ENCODE measurements at regions not wholly inside any gene's neighbourhood (a gene's known extent, or its start where the extent isn't known, plus 50 kb on each side); places are given as distances from the start of the nearest gene placed in this dataset.

DNA sequence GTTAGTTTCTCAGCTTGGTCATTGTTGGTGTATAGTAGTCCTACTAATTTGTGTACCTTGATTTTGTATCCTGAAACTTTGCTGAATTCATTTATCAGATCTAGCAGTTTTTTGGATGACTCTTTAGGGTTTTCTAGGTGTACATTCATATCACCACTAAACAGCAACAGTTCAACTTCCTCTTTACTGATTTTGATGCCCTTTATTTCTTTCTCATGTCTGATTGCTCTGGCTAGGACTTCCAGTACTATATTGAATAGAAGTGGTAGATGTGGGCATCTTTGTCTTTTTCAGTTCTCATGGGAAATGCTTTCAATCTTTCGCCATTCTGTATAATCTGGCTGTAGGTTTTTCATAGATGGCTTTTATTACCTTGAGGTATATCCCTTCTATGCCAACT, 61.3 kb upstream of the HEY2 start:
- no peaks in the 10 kb centered on the region for H3K4me1 Mint-ChIP-seq (ENCODE audit: low read depth)
- H3K4me3 Mint-ChIP-seq = no peak overlapping the region
- POLR2A ChIA-PET = no interaction called here
- CTCF ChIA-PET = no interaction called here
- TF ChIP-seq, protein P1, sequence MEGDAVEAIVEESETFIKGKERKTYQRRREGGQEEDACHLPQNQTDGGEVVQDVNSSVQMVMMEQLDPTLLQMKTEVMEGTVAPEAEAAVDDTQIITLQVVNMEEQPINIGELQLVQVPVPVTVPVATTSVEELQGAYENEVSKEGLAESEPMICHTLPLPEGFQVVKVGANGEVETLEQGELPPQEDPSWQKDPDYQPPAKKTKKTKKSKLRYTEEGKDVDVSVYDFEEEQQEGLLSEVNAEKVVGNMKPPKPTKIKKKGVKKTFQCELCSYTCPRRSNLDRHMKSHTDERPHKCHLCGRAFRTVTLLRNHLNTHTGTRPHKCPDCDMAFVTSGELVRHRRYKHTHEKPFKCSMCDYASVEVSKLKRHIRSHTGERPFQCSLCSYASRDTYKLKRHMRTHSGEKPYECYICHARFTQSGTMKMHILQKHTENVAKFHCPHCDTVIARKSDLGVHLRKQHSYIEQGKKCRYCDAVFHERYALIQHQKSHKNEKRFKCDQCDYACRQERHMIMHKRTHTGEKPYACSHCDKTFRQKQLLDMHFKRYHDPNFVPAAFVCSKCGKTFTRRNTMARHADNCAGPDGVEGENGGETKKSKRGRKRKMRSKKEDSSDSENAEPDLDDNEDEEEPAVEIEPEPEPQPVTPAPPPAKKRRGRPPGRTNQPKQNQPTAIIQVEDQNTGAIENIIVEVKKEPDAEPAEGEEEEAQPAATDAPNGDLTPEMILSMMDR (IDR thresholded peaks at IDR 0.05) = no peak
- no peak for ATAC-seq
- no peaks in the 10 kb centered on the region for H3K36me3 Mint-ChIP-seq (ENCODE audit: low read depth)
- H3K27ac Mint-ChIP-seq = no peak overlapping the region
- DNase-seq = no peak
- peaks cover 30% of the 10 kb centered on the region for H3K27me3 Mint-ChIP-seq
- H3K9me3 Mint-ChIP-seq = peaks cover 10% of the 10 kb centered on the region
- intact Hi-C loops (cut with micrococcal nuclease) = no loop called here

DNA sequence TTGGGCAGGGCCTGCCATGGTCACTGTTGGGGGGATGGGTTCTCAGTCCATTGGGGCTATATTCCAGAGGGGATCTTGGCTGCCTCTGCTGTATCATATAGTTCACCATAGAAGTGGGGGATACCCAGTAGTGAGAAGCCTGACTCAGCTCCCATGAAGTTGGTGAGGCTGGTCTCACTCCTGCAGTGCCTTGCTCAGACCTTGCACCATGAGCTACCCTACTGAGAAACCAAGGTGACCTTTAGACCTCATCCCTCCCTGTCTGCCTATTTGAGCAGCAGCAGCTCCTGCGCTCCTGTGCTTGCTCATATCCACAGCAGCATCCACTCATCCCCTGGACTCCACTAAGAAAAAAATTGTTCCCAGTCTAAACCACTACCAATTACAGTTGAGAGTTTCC, 56.0 kb upstream of the HEY2 start:
- POLR2A ChIA-PET = no interaction called here
- Mint-ChIP-seq H3K4me1 (ENCODE audit: low read depth) (no peaks in the 10 kb centered on the region), H3K27ac (no peak overlapping the region), H3K9me3 (peaks cover 10% of the 10 kb centered on the region), H3K4me3 (no peak overlapping the region), H3K36me3 (ENCODE audit: low read depth) (no peaks in the 10 kb centered on the region), H3K27me3 (peaks cover 31% of the 10 kb centered on the region)
- CTCF ChIA-PET = no interaction called here
- DNase-seq (no peak), ATAC-seq (no peak)
- TF ChIP-seq, protein P1 (IDR thresholded peaks at IDR 0.05) = no peak
- intact Hi-C loops (cut with micrococcal nuclease) = no loop called here

DNA sequence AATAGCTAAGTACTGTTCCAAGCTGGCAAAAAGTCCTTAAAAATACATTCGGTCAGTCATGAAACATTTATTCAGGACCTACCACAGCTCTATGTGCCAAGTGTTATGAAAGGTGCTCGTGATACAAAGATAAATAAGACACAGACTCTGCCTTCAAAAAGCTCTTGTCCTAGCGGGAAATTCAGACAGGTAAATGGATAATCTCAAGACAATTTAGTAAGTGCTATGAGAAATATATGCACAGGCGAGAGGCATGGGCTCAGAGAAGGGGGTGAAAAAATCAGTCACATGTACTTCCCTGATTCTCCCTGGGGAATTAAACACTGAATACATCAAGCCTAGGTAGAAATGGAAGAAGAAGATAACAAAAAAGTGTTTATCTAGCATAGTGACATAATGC, 49.8 kb upstream of the HEY2 start:
- TF ChIP-seq, protein P1 (IDR thresholded peaks at IDR 0.05) = no peak
- no peak overlapping the region for H3K4me3 Mint-ChIP-seq
- ATAC-seq (no peak), DNase-seq (no peak)
- H3K4me1 Mint-ChIP-seq (ENCODE audit: low read depth) = no peaks in the 10 kb centered on the region
- no peaks in the 10 kb centered on the region for H3K9me3 Mint-ChIP-seq
- intact Hi-C loops (cut with micrococcal nuclease) = no loop called here
- no peaks in the 10 kb centered on the region for H3K36me3 Mint-ChIP-seq (ENCODE audit: low read depth)
- ChIA-PET CTCF (interaction anchor here (0.9 kb wide), 1 partner anchor 15 kb away, joined by 3 read pairs; no protein-coding TSS in a partner anchor), POLR2A (no interaction called here)
- H3K27me3 Mint-ChIP-seq = peaks cover 11% of the 10 kb centered on the region
- no peak overlapping the region for H3K27ac Mint-ChIP-seq
